NCI-H2196 treated with DMSO at 0.1 percent for 48 hours (cell line): ENCODE measurements at regions not wholly inside any gene's neighbourhood (a gene's known extent, or its start where the extent isn't known, plus 50 kb on each side); places are given as distances from the start of the nearest gene placed in this dataset.
A peak's percentile ranks its signal among the peaks of the same experiment; 100 is the strongest.
"Not testable (repeated sequence)": the region's sequence is repeated elsewhere in the genome, so short reads cannot be mapped to it uniquely, and the experiment has no call there.

Experiments used
- DNase-seq: peaks from one replicate; lab custom pipeline; 2025; ENCODE audit not compliant: unreplicated experiment; lab: John Stamatoyannopoulos, UW

DNA sequence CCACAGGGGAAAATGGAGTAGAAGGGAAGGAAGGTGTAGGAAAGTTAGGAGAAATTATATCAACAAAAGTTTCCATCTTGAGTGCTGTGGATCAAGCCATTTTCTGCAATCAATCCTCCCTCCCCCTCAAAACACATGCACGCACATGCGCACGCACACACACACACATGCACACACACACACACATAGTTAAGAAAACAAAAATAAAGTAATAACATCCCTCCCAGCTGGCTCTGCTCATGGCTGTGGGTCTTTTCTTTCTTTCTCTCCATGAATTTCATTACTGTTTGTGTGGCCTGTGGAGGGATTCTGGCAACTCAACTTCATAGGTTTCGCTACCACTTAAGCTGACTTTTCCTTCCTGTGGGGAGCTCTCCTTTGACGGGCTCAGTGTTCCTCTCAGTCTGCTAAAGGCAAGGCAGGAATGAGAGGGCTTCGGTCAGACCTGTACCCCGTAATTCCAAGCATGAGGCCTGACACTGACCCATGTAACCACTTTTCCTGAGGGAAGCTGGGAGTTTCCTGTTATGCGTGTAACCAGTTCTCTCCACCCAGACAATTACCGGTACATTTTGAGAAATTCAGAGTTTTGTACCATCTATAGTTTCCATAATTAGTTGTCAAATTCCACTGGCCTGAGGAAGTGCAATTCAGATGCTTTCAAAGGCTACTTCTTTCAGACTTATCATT lies 79.8 kb downstream of the ZNF92 start:
- no peak for DNase-seq

DNA sequence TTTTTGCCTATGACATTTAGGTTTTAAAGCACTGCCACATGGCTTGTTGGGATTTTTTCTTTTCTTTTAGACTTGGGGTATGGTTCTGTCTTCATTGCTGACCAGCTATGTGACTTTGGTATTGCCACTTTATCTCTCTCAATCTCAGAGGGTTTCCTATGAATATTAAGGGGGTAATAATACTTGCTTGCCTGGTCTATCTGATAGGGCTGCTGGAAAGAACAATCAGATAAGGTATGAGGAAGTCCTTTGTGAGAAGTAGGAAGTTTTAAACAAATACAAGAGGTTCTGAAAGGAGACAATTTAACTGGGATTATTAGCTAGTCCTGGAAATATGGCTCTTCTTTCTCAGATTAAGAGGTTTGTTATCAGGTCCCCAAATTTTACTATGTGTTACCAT lies 80.8 kb downstream of the ZNF92 start:
- DNase-seq = no peak

DNA sequence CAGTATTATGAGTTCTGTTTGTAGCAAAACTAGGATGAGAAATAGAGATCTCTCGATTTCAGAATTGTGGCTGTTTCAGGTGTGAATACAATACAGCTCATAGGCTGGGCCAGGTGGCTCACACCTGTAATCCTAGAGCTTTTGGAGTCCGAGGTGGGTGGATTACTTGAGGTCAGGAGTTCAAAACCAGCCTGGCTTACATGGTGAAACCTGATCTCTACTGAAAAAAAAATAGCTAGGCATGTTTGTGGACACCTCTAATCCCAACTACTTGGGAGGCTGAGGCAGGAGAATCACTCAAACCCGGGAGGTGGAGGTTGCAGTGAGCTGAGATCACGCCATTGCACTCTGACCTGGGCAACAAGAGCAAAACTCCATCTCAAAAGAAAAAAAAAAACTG lies 81.4 kb downstream of the ZNF92 start:
- DNase-seq = not testable (repeated sequence)

DNA sequence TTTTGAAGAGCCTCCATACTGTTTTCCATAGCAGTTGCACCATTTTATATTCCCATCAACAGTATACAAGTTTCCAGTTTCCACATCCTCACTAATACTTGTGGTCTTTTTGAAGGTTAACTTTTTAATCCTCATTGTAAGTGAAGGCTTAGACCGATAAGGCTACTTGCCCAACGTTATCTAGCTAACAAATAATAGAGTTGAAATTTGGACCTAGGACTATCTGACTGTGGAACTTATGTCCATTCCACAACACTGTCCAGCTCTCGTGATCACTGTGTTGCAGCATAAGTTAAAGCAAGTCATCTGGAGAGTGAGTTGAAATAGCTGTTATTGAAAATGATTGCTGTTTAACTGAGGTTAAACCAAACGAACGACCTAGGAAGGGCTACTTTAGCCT lies 84.0 kb downstream of the ZNF92 start:
- DNase-seq = no peak

DNA sequence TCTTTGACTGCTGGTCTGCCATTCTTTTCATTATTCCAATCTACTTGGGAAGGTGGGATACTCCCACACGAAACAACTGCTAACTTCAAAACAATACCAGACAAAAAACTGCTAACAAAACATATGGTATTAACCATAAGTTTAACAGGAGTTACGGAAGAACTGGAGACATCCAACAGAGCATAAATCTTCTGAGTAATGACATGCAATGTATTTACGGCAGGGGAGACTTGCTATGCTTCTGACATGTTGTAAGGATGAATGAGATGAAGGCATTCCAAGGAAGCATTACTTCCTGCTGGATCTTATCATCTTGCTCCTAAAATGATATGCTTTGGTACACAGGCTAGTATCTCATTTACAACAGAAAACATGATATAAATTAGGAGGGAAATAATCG lies 85.8 kb downstream of the ZNF92 start:
- no peak for DNase-seq

DNA sequence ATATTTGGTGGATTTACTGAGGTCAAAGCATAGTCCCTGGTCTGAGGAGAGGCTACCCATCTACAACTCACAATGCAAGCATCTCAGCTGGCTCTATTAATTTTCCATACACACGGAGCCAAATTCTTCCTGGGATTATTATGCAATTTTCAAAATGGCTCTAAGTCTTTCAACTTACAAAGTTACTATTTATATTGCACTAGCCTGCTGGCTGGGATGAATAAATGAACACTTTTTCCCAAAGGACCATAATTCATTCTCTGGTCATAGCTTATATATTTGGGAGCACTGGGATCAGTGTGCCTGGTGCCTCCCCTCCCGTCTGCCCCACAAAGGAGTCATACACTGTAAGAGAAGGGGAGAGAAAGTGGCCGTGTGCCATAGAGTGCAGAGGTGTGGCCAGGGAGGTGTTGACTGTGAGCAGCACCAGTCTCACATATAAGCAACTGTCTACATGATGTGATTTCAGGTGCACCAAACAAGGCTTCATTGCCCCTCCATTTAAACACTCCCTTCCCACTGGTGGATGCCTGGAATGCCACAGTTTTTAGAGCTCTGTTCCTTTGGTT lies 88.6 kb downstream of the ZNF92 start:
- no peak for DNase-seq

DNA sequence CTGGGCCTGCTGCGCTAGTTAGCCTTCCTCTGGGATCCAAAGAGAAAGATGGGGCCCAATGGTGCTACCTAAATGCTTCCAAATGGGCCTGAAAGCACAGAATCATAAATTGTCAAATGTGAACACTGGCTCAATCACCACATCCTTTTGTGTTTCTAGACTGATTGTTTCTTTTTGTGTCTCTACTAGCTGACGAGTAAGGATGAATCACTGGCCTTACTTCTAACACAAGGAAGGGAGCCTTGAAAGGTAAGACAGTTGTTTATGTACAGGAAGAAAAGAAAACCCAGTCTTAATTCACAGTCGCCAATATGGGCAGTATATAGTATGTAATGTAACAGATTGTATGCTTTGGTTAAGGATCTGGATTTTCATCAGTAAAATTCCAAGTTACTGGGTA lies 89.5 kb downstream of the ZNF92 start:
- no peak for DNase-seq

DNA sequence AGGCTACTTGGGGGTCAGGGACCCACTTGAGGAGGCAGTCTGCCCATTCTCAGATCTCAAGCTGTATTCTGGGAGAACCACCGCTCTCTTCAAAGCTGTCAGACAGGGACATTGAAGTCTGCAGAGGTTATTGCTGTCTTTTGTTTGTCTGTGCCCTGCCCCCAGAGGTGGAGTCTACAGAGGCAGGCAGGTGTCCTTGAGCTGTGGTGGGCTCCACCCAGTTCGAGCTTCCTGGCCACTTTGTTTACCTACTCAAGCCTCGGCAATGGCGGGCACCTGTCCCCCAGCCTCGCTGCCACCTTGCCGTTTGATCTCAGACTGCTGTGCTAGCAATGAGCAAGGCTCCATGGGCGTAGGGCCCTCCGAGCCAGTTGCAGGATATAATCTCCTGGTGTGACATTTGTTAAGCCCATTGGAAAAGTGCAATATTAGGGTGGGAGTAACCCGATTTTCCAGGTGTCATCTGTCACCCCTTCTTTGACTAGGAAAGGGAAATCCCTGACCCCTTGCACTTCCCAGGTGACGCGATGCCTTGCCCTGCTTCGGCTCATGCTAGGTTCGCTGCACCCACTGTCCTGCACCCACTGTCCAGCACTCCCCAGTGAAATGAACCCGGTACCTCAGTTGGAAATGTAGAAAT lies 96.4 kb downstream of the ZNF92 start:
- DNase-seq = not testable (repeated sequence)

DNA sequence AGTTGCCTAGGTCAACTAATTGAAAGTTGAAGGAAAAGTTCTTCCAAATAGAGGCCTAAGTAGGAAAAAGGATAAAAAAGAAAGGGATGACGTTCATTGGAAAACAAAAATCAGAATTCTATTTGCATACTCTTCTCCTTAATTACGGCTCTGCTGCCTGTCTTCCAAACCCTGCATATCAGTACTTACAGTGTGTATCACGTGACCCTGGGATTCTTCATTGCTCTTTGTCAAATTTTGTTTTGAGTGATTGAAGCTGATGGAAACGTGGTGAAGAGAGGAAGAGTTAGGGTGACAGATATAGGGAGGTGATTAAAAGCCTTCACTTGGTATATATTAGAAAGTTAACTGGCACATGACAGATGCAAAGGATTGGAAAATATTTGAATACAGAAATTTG lies 97.9 kb downstream of the ZNF92 start:
- DNase-seq = no peak

DNA sequence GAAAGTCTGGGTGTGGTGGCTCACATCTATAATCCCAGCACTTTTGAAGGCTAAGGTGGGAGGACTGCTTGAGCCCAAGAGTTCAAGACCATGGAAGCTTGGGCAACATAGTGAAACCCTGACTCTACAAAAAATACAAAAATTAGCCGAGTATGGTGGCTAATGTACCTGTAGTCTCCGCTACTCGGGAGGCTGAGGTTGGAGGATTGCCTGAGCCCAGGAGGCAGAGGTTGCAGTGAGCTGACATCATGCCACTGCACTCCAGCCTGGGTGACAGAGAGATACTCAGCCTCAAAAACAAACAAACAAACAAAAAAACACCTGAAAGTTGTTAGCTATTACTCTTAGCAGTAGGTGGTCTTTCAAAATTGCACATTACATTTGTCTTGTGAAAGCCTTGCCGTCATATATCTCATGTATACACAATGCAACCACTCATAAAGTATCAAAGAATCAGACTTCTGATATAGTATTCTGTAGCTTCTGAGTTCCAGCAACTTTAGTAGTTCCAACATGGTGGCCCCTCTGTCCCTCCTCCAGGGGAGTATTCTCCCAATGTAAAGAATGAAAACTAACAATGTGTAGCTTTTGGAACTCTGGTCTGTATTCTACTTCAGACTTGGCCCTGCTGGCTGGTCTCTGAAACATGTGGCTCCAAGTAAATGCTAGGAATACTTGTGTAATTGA lies 101.5 kb downstream of the ZNF92 start:
- no peak for DNase-seq

DNA sequence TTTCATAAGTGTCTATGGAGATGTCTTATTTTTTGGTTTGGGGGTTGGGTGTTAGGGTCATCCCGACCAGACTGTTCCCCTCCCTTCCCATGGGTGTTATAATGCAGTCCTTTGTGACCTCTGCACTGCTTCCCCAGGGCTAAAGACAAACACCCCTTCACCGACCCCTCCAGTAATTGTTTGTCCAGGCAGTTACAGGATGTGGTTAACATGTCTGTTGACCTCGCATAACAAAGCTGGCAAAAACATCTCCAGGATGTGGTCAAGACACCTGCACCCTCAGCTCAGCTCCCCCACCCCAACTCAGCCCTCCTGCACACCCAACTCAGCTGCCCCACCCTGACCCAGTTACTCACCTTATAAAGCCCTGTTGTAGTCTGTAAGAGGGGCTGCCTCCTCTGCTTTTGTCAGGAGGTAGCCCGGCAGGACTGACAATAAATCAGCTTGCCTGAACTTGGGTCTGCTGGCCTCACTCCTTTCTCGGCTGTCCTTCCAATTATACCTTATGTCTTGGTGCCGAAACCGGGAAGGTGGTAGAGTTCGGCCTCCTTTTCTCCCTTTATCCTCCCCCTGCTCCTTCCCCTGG lies 102.2 kb downstream of the ZNF92 start:
- DNase-seq = peak; percentile 46

DNA sequence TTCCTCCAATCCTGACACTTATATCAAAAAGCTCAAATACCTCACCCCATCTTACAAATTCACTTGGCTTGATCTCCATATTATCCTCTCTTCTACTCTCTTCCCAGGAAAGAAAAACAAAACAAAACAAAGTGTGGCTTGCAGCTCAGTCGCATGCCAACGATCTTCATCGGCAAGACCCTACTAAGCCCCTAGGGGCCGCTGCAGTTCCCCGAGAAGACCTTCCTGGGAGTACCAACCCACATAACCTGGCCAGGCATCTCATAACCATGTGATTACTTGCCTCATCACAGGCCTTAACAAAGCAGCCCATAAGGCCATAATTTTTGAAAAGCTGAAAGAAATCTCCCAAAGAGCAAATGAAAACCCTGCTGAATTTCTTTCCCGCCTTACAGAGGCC lies 103.7 kb downstream of the ZNF92 start:
- DNase-seq = no peak

DNA sequence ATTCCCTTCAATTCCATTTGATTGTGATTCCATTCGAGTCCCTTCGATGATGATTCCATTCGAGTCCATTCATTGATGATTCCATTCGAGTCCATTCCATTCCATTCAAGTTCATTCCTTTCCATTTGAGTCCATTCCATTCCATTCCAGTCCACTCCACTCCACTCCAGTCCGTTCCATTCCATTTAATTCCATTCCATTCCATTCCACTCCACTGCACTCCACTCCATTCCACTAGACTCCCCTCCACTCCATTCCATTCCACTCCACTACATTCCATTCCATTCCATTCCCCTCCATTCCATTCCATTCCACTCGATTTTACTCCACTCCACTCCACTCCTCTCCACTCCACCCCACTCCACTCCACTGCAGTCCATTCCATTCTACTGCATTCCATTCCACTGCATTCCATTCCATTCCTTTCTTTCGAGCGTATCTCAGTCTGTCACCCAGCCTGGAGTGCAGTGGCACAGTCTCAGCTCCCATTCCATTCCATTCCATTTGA lies 115.7 kb downstream of the ZNF92 start:
- DNase-seq = no peak

DNA sequence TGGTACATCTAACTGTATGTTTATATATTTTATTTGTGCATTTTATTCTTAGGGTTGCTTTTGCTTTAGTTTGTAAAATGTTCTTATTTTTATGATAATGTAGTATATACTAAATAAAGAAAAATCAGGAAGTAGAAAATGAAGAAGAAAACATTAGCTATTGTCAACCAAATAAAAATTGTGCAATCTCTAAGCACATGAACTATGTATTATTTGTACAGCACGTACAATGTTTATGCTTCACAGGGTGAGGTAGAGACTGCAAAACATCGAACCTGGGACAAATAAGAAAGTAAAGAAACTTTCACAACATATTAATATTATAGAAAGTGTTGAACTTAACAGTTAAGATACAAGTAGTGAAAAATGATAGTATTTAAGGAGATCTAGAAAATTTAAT lies 123.0 kb downstream of the ZNF92 start:
- not testable (repeated sequence) for DNase-seq

DNA sequence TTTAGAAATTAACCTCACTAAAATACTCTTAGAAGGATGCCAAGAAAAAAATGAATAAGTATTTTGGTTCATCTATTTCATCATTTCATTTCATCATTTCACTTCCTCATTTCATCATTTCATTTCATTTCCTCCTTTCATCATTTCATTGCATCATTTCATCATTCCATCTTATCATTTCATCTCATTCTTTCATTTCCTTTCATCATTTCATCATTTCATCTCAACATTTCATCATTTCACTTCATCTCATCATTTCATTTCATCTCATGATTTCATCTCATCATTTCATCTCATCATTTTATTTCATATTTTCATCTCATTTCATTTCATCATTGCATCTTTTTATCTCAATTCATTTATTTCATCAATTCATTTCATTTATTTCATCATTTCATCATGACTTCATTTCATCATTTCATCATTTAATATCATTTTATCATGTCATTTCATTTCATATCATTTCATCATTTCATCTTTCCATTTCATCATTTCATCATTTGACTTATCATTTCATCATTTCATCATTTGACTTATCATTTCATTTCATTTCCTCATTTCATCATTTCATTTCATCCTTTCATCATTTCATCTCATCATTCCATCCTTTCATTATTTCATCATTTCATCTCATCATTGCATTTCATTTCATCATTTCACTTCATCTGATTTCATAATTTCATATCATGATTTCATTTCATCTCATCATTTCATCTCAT lies 129.9 kb downstream of the ZNF92 start:
- no peak for DNase-seq

DNA sequence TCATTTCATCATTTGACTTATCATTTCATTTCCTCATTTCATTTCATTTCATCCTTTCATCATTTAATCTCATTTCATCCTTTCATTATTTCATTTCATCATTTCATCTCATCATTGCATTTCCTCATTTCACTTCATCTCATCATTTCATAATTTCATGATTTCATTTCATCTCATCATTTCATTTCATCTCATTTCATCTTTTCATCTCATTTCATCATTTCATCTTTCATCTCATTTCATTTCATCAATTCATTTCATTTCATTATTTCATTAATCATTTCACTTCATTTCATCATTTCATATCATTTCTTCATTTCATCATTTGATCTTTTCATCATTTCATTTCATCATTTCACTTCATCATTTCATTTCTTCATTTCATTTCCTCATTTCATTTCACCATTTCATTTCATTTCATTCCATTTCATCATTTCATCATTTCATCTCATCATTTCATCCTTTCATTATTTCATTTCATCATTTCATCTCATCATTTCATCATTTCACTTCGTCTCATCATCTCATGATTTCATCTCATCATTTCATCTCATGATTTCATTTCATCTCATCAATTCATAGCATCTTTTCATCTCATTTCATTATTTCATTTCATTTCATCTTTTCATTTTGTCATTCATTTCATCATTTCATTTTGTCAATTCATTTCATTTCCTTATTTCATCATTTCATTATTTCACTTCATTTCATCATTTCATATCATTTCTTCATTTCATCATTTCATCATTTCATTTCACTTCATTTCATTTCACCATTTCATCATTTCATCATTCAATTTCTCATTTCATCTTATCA lies 131.1 kb downstream of the ZNF92 start:
- DNase-seq = not testable (repeated sequence)

DNA sequence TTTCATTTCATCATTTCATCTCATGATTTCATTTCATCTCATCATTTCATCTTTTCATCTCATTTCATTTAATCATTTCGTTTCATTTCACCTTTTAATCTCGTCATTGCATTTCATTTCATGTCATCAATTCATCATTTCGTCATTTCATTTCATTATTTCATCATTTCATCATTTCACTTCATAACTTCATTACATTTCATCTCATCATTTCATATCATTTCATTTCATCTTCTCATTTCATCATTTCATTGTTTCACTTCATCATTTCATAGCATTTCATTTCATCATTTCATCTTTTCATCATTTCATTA lies 131.6 kb downstream of the ZNF92 start:
- not testable (repeated sequence) for DNase-seq

DNA sequence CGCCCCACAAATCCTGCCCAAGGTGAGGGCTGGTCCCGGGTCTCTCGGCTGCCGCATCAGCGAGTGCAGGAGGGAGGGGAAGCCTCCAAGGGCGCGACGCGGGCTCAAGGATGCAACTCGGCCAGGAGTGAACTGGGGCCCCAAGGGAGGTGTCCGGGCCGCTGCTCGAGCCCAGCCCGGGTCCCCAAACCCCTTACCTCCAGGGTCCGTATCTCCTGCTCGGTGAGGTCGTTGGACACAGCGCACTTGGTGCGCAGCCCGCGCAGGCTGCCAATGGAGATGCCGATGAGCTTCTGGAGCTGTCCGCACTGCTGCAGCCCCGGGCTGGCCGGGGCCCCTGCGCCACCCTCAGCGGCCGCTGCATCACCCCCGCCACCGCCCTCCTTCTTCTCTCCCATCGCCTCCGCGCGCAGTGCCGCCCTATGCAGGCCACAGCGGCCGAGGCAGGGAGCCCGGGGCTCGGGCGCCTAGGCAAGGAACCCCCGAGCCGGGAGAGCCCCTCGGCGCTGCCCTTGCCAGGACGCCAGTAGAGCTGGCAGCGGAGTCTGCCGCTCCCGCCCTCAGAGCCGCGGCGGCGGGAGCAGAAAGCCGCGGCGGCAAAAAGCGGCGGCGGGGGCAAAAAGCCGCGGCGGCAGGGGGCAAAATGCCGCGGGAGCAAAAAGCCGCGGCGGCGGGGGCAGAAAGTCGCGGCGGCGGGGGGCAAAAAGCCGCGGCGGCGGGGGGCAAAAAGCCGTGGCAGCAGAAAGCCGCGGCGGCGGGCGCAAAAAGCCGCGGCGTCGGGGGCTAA lies 135.1 kb downstream of the ZNF92 start:
- not testable (repeated sequence) for DNase-seq
